ENCODE measurements at regions not wholly inside any gene's neighbourhood (a gene's known extent, or its start where the extent isn't known, plus 50 kb on each side); places are given as distances from the start of the nearest gene placed in this dataset.
"Not testable (repeated sequence)": the region's sequence is repeated elsewhere in the genome, so short reads cannot be mapped to it uniquely, and the experiment has no call there.

DNA sequence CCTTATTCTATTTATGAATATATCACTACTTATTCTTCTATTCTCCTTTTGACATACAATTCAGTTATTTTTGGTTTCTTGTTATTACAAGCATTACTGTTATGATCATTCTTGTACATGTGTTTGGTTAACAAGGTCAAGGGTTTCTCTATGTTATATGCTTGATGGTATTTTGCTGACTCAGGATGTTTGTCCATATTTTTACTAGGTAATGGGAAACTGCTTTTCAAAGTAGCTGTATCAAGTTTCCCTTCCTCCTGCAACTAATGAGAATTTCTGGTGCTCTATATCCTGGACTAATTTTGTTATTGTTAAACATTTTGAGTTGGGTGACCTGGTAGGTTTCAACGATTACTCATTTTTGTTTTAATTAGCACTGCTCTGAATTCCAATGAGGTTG, 841.0 kb downstream of the OTOL1 start:
- no peak for DNase-seq

DNA sequence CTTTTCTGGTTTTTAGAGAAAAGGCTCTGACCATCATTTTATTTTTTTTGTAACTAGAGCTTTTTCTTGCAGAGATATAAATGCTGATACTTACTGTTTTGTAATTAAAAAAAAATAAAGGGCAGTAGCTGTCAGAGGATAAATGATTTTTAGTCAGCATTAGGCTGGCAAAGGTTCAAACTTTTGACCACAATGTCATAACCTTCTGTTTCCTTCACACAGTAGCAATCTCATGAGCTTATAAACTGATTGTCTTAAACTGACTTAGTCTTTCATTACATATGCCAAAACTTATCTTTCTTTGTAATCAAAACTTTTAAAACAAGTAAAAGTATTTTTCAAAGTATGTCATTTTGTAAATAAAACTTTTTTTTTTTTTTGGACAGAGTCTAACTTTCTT, 841.9 kb downstream of the OTOL1 start:
- DNase-seq: no peak

DNA sequence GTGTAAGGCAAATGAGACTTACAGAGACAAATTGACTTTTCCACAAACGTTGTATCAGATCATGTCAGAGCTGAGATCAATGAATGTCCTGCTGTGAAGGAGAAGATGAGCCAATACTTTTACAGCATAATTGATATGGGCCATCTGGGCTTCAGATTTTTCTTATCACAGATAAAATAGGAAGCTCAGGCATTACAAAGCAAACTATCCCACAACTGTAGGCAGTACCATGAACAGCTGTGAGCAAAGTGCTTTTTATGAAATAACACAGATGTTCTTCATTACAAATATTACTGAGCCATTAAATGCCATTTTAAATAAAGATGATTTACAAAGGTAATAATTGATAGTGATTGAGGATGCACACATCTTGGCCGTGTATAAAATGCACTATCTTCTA, 852.3 kb downstream of the OTOL1 start:
- no peak for DNase-seq

DNA sequence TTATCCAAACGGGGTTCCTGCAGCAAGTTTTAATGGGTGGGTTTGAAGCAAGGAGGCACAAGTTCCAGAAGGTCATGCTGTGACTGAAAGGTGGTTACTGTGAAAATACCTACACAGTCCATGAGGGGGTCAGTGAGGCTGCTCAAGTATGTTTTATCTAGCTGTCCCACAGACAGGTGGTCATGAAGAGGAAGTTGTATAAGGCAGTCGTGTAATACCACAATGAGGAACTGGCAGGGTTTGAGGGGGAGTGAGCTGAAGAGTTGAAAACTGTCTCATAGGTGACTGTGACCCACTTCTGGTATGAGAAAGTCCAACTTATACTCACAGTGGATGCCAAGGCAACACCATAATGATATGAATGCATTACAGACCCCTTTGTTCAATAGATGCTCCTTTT, 856.8 kb downstream of the OTOL1 start:
- no peak for DNase-seq

DNA sequence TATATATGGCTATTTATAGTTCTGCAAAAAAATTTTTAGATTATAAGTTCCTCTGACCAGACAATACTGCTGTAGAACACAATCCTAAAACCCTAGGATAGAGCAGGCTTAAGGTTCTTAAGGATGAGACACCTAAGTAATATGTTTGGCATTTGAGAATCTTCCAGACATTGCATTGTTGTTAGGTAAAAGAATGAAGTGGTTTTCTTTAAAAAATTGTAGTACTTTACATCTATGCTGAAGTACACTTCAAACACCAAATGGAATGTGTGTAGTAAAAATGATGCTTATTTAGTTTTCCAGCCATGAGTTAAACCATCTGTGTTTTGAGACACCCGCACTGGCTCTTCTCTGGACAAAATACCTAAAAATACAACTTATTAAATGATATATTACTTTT, 857.7 kb downstream of the OTOL1 start:
- DNase-seq: no peak

DNA sequence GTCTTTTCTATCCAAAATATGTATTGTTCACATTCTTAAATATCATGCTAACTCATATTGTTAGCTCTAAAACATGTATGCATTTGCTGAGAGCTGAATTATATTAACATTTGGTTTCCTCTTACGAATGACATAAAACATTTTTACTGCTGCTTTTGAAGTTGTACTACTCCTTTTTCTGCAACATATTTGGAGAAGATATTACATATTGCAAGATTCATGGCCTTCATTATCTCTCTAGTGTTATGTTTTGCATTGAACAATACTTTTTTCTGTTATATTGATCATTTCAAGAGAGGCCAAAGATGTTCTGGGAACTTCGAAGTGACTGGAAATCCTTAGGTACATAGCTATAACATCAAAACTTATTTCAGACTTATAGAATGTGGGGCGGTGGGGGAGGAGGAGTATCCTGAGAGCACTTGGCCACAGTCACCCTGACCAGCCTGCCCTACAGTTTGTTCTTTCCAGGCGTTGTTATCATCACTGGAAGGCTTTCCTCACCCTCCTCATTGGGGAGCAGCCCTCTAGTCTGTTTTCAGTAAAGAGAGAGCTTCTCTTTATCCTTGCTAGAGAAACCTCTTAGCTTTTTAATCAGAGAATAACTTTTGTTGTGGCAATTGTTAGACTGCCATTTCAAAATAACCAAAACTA, 868.6 kb downstream of the OTOL1 start:
- DNase-seq: no peak

DNA sequence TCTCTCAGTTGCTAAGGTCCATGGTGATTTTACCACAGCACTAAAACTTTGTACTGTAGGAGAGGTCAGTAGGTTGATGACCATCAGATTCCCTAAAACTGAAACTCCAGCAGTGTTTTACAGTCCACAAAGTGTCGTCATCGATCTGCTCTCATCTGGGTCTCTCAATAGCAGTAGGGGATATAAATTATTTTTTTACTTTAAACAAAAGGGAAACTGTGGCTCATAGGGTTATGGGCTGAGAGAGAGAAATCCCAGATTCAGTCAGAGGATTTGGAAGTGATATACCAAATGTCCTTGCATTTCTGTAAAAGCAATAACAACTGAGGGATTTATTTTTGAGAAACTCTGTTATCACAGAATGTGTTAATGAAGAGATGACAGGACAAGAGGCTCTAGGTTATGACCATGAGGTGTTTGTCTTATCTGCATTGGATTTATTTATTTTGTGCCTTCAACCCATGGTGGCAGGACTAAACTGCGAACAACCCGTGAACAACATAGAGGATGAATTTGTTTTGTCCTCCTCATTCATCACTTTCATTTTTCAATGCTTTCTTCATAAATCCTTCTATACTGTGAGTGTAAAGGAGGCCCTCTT, 869.7 kb downstream of the OTOL1 start:
- DNase-seq: no peak

DNA sequence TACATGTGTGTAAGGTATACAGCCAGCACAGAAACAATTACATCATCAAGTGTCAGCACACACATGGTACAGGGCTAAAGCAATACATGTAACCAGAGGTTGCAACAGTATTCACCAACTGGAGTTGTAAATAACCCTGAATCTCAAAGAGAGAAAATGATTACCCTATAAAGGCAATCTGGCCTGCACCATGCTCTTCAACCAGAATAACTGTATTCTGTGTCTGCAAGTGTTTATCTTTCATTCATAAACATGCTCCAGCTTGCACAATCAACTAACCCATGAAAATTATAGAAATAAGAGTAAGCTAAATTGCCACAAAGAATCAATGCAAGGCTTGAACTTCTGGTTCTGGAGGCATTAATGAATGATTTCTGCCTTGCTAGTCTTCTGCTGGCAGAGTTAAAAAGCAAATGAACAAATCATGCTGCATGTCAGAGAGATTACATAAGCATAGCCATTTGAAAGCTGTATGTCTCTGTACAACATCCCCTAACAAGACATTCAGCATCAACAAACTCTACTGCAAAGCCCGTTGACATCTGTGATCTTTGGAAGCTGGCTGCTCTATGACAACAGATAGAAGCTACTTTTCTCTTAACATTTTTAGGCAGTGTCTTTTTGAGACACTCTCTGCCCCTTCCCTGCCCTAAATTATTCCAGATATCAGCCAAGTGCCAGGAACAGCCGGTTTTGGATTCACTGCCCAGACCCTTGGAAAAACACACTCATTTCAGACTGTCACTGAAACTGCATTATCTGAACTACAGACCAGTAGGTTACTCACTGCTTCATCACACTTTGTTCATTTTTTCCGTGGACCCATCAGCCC, 871.0 kb downstream of the OTOL1 start:
- DNase-seq: no peak

DNA sequence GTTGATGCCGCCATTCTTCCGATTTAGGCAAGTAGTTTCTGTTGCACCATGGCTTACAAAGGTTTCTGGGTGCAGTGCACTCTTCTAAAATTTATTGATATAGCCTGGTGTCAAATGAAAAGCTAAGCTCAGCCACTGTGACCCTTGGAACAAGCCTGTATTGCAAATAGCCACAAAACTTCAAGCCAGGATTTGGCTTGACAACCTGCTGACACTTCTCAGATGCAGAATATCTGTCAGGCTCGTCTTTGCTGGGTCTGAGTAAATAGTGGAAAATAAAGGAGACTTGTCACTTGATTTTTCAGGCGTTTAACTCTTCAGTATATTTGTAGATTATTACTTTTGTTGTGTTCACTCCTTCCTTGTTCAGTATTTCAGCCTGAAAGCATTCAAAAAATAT, 871.8 kb downstream of the OTOL1 start:
- DNase-seq: no peak

DNA sequence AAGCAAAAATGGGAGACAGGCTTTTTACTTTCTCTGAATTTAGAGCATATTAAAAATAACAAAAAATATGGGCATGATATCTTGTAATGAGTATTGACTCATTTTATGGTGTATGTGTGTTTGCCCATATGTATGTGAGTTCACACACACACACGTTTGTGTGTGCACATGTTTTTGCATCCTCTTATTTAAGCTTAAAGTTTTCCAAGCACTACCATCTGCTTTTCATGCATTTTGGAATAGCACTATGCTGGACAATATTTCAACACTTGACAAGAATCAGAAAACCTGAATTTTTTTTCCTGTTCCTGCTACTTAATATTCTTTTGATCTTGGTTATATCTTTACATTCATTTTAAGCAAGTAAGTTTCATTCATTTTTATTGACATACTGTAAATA, 872.7 kb downstream of the OTOL1 start:
- no peak for DNase-seq

DNA sequence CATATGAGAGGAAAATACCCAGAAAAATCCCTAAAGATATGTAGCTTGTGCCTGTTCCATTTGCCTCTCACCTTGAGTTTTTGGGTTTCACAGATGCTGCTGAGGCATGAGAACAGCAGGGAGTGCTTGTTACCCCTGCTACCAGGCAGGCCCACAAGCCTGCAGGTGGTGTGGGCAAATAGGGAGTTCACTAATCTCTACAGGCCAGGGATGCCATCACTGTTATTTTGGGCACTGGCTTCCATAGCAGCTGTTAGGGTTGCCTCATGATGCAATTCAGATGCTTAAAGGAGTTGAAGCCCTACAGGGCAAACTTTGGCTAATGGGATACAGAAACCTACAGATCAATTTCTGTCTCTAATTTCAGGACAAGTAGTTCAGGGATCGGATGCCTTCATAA, 873.5 kb downstream of the OTOL1 start:
- no peak for DNase-seq

DNA sequence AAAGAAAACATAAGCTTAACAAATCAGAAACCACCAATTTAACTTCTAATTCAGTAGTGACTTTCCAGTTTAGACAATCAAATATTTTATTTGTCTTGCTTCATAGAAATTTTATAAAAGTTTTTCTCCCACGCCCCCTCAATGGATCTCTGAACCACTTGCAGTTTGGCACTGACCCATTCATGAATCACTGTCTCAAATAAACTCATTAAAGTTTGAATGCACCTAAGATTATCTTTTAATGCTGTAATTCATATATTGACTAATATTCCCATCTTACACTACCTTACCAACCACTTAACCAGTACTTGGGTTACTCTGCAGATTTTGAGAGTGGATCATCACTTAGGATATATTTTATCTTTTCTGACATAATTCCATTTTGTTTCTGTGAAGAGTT, 880.2 kb downstream of the OTOL1 start:
- no peak for DNase-seq

DNA sequence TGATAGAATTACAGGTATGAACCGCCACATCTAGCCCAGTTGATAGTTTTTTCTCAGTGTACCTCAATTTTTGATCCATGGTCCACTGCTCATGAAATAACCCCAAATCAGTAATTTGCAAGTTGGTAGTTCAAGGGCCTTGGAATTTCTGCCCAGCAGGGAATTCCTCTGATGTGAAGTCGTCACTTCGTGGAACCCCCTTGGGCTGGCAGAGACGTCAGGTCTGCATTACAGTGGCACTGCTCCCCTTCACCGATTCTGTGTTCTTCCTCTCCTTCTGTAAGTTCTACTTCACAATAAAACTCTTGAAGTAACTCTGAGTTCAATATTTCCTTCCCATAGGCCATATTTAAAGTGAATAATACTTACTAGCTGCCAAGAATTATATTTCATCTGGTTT, 881.0 kb downstream of the OTOL1 start:
- no peak for DNase-seq

DNA sequence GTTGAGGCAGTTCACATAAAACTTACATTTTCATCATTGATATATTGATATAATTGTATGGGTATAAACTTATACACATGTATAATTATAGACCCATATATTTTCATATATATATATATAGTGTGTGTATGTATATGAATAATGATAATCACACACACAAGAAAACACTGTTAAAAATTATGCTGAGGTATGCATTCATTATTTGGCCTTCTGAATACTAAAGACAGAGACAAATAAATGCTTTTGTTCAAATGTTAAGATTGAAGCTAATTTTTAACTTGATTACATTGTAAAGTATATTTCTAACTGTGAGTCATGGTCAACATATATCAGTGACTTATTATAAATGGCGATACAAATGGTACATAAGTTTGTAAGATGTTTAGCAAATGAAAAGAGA, 888.8 kb downstream of the OTOL1 start:
- DNase-seq: no peak

DNA sequence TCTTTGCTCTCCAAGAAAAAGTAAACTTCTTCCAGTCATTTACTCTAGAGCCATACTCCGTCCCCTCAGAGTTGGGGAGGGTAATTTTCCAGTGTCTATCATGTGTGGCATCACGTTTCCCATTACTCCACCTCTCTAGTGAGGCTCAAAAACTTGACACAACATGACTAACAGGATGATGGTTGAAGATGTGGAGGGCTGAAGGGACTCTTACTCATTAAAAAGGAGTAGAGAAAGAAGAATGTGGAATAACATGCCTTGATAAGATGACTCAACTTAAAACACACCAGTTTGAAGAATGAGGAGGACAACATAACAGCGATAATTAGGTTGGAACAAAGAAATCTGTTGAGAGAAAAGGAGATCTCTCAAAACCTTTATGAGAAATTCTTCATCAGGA, 894.3 kb downstream of the OTOL1 start:
- DNase-seq: no peak

DNA sequence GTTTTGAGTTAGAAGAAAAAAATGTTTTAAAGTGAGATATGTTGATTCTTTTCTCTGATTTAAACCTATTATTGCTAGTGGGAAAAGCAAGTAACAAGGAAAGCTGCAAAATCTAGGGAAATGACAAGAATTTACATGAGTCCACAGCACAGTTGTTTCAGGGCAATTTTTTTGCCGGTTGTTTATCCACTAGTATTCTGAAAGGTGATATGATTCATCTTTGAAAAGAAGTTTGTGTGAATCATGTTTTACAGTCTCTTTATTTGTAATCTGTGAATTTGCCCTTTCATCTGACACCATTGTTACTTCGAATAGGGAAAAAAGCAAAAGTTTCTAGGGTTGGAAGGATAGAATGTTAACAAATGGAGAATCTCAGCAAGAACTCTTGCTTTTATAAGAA, 894.7 kb downstream of the OTOL1 start:
- DNase-seq: no peak

DNA sequence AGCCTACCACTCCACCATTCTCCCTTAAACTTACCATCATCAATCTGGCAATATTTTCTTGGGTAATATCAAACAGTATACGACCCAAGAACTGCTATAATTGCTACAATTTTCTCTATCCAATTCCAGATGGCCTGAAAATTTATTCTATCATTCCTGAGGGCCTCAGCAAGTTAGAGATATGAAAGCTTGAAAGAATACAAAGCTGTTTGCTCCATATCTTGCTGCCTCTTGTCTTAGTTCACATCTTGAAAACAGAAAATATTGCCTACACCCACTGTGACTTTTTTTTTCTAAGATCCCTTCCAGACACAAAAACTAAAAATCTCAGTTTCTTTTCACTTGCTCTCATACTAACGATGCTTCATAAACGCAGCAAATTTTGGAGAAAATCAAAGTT, 898.9 kb downstream of the OTOL1 start:
- DNase-seq: no peak

DNA sequence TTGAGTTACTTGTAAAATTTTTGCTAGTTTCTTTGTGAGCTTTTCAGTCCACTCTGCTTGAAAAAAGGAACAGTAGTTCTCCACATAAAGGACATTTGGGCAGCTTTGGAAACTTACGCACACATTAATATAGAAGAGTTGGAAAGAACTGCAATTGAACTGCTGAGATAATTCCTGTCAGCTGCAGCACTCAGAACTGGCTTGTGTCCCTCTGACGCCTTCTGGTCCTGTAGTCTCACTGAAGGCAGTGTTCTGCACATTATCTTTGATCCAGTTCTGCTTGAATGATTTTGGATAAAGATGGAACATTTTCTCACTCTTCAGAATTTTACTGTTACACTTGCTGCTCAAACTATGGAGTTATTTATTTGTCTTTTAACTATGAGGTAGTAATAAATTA, 901.9 kb downstream of the OTOL1 start:
- no peak for DNase-seq

DNA sequence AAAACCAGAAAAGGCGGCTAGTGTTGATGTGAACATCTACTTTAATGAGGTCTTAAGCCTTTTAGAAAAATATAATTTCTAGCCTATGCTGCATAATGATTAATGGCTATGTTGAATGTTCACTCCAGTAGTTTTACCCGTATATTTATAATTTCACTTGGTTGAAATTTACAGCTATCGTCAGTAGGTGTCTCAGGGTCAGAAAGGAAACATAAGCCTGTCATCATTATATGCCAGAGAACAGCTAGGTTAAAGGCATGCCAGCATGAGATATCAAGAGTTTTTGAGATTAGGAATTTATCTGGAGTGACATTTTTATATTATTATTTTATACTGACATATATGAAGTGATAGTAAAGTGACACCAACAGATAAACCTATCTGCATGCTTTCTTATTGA, 904.1 kb downstream of the OTOL1 start:
- no peak for DNase-seq

DNA sequence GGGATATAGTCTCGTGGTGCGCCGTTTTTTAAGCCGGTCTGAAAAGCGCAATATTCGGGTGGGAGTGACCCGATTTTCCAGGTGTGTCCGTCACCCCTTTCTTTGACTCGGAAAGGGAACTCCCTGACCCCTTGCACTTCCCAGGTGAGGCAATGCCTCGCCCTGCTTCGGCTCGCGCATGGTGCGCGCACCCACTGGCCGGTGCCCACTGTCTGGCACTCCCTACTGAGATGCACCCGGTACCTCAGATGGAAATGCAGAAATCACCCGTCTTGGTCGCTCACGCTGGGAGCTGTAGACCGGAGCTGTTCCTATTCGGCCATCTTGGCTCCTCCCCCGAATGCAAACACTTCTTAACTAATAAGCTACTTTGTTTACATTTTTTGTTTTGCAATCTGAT, 914.9 kb downstream of the OTOL1 start:
- not testable (repeated sequence) for DNase-seq

DNA sequence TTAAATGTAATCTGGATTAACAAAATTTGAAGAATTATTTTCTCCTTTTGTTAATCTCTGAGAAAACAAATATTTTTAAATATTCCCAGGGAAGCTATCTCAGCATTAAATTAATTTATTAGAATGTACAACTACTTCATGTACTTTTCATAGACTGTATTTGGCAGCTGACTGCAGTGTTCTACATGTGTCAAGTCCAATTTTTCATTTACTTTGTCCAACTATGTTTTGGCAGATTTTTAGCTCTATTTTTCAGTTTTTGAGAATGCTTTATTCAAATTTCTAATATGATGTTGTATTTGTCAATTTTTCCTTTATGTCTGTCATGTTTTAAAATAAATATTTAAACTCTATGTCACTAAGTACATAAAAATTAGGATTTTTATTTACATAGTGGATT, 925.1 kb downstream of the OTOL1 start:
- no peak for DNase-seq

DNA sequence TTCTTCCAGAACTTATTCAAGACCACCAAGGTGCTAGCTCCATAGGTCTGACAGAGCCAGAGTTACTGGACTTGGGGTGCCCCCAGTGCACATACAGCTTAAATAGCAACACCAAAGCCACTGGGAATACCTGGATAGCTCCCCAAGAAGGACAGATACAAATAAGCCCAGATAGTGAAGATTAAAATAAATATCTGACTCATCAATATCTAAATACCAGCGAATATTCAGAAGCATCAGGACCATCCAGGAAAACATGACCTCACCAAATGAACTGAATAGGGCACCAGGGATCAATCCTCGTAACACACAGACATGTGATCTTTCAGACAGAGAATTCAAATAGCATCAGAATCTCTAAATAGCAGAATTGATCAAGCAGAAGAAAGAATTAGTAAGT, 931.6 kb downstream of the OTOL1 start:
- no peak for DNase-seq

DNA sequence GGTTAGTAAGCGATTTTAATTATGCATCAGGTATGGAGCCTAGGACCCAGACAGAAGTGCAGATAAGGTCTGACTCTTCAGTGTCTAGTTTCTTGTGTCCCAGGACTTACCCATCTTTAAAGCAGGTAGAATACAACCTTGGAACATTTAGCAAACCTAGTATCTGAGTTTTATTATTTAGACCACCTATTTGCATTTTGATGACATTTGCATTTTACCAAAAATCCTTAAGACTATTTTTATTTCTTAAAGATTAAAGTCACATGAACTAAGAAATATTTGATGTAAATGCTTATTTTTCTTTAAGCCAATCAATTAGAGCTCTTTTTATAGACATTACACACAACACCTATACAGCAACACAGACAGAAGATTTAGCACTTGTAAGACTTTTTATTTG, 939.1 kb downstream of the OTOL1 start:
- no peak for DNase-seq

DNA sequence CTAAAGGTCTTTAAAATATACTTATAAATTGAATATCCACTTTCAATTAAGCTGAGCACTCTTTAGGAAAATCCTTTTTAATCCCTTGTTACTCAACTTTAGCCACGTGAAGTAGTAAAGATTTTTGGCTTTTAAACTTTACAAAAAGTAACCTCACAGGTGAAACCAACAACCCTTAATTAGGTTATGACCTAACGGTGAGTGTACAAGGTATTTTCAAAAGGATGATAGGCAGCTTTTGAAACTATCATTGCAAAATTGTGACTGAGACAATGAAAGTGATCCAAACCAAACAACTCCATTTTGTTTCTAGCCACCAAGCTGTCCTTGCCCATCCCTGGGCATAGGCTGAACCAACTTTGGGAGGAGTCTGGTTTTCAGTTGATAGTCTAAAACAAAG, 940.2 kb downstream of the OTOL1 start:
- DNase-seq: no peak
